Stimulated activated CD4-positive, alpha-beta T cell treated with anti-CD3 and anti-CD28 coated beads, Interleukin-4, amount 100 ng/mL, for 48 hours (primary cell): ENCODE measurements at regions not wholly inside any gene's neighbourhood (a gene's known extent, or its start where the extent isn't known, plus 50 kb on each side); places are given as distances from the start of the nearest gene placed in this dataset.

Source experiments
- DNase-seq, 2 donors: peaks; one replicate each; pipeline ENCODE4 v3.0.0-alpha.2; 2020; ENCODE audit warnings: low read depth in 2 of 2

DNA sequence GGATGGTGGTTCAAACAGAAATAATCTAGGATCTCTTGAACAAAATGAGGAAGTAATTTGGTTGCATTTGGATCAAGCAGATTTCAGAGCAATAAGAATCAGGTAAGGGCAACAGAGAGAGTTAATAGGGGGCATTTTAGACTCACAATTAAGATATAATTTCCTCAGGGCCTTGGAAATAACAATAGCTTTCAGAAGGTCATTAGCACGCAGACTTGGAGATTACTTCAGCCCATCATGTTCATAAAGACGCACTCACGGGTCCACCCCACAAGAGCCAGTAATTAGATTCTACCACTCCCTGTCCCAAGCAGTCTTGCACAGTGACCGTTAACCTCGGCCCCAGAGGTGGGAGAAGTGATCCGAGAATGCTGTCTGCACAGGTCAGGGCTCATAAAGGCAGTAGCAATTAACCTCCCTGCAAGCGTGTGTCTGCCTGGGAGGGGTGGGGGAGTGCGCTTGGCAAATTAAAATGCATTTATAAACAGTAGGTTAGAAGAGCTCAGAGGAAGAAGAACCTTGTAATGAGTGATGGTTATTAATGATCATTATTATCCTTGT lies 125.7 kb upstream of the CCDC196 start:
- no peak for DNase-seq

DNA sequence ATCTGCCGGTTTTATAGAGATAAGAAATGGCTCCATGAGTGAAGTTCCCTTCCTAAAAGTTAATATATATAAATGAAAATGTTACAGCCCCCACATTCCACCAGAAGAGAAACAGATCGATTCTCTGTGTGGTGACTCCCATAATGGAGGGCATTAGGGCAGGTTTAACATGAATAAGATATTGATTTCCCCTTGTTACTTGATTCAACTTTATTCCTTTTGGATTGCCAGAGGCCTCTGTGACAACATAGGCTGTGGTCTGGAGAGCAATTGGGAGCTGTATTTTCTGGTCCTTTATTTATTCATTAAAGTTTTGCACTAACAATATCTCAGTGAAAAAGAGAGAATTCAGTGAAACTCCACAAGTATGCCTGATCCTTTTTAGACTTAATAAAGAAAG lies 125.2 kb upstream of the CCDC196 start:
- DNase-seq = no peak

DNA sequence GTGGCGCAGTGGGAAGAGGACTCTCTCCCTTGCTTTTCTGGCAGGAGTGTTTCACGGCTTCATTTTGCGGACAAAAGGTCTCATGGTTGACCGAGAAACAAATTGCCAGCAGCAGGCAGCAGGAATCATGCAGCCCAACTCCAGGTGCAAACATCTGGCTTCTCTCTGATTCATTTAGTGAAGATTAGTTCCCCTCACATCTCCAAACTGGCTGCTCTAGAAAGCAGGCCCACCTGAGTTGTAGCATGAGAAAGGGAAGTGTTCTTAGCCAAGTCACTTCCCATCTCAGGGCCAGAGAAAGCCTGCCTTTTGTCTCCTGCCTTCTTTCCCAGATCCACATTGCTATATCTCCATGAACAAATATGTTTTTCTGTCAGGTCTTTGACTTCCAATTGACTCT lies 120.8 kb upstream of the CCDC196 start:
- no peak for DNase-seq

DNA sequence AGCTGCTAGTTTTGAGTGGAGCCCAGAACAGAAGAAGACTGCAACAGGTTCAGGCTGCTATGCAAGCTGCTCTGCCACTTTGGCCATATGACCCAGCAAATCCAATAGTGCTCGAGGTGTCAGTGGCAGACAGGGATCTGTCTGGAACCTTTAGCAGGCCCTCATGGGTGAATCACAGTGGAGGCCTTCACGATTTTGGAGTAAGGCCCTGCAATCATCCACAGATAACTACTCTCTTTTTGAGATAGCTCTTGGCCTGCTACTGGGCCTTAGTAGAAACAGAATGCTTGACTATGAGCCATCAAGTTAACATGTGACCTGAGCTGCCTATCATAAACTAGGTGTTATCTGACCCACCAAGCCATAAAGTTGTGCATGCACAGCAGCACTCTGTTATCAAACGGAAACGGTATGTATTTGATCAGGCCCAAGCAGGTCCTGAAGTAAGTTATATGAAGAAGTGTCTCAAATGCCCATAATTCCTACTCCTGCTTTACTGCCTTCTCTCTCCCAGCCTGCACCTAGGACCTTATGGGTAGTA lies 116.9 kb upstream of the CCDC196 start:
- no peak for DNase-seq

DNA sequence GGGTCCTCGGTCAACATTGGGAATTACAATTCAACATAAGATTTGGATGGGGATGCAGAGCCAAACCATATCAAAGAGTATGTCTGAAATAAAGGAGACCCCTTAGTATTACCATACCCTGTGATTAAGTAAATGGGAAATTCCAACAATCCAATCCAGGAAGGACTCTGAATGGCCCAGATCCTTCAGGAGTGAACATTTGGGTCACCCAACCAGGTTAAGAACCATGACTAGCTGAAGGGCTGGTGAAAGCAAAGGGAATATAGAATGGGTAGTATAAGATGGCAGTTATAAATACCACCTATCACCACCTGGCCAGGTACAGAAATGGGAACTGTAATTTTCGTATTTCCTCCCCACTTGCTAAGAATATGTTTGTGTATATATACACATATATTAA lies 114.4 kb upstream of the CCDC196 start:
- DNase-seq = no peak

DNA sequence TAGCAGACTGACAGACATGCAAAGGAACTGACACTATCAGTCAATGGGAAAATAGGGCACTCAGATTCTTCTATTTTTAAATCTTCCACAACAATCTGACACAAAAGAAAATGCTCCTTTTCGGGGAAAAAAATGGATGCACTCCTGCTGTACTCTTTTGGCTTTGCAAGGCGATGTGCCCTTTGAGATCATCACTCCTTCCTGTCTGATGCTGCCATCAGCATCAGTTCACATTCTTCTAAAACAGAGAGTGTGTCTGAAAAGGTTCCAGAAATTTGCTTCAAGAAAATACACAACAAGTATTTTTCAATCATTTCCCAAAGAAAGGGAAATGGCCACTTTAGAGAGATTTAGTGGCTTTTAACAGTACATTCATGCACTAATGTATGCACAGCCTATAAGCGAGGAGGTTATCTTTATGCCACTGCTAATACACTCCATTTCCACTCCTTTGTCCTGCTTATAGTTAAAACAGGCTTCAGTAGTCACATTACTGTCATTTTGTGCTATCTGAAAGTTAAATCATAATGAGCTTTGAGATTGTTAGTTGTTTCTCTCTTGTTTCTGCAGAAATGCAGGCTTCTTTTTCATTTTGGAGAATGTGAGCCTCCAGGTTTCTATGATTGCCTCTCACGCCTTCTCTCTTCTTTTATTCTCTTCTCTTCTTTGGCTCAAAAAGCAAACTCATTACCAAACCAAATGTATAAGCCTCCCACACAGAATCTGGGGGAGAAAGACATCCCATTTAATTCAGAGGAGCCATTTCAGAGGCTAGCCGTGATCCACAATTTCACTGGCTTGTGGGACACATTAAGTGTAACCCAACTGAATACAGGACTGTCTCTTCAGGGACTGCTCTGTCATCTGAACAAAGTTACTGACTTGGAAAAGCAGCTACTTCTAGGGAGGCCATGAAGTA lies 110.9 kb upstream of the CCDC196 start:
- DNase-seq = no peak

DNA sequence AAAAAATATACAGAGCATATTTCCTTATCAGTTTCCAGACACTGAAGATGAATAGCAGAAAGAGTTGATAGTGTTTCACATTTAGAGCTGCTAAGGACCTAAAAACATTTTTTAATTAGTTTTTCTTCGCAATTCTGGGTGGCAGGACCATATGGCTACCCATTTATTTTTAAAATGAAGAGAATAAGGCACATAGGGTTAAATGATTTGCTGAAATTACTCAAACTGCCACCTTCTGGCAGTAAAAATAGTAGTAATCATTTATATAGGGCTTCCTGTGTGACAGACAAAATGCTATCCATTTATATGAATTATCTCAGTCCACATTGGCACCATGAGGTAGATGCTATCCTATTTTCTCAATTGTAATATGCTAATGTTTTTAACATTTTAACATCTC lies 108.6 kb upstream of the CCDC196 start:
- no peak for DNase-seq

DNA sequence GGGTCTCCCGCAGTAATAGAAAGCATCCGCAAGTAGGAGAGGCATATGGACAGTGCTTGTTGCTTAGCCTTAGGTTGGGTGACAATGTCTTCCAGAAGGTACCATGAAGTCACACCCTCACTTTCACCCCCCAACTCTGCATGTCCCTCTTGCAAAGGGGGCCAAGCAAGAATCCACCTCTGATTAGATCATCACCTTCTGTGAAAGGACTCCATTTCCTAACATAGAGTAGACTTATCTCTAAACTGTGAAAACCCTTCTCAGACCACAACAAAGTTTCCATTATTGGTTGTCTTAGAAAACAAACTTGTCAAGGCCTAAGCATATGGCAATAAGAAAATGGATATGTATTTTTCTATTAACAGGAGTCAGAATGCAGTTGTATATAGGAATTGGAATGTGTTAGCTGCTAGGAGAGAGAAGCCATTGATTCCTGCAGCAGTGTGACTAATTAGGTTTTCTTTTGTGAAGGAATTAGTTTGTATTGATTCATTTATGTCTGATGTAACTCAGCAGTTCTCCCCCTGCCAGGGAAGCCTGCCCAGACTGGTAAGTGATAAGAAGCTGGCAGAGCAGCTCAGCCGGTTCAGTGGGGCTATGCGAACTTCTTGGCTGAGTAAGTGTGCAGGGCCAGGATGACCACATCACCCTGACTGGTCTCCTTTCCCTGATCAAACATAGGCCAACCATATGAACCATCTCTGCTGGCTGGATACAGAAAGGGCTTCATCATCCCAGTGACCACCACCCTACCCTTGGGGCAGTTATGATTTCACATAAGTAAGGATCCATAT lies 107.3 kb upstream of the CCDC196 start:
- no peak for DNase-seq

DNA sequence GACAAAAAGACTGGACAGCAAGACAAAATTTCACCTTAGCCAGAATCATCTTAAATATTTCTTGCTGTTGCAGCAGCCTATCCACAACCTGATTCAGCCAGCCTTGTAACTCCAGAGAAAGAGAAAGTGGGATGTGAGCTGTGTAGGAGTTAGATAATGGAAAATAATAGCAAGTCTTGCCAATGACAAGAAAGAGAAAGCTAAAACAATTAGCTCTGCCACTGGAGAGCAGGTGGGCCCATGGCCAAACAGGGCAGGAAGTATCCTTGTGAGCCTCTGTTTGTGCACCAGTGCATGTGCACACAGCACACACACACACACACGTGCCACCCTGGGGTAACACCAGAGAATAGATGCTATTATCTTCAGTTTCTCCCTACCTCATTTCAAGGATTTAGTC lies 106.0 kb upstream of the CCDC196 start:
- no peak for DNase-seq

DNA sequence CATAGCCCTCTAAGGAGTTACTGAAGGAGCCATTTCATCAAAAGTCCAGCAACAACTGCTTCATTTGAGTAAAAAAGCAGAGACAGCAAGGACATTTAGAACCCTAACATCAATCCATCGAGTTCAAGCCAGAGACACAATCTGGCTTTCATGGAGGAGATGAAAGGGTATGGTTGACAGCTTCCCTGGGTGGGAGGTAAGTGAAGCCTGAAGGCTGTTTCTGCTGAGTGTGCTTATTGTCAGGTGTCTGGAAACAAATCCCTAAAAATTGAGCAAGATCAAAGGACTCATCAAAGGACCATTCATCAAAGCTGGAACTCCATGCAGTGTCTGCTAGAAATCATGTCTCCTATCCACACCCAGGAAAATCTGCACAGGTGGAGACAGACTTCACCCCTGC lies 104.4 kb upstream of the CCDC196 start:
- no peak for DNase-seq

DNA sequence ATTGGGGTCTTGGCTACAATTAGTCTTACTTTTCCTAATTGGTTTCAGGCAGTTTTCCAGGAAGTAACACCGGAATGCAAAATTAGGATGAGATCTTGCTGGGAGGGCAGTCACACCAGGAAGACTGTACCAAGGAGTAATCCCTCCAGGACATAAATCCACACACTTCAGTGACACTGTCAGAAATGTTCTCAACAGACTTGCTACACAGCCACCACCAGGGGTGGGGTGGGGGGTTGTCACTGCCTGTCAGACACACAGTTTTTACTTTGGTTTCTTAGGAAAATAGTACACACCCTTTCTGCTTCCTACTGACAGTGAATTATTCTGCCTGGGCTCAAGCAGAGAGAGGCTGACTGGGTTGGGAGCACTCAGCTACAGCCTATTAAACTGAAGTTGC lies 102.9 kb upstream of the CCDC196 start:
- DNase-seq = no peak

DNA sequence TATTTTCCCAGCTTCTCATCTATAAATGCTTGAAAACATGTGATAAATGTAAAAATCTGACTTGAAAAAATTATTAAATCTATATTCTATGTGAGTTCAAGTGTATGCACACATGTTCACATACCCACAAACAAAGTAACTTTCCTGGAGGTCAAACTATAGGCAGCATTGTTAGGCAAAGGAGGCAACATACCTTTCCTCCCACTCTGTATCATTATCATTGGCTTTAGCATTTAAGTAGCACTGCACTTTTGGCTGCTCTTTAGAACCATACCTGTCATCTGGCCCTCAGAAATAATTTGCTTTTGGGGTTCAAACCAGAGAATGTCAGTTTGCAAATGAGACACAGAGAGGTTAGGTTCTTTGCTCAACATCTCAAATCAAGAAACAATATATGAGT lies 102.4 kb upstream of the CCDC196 start:
- DNase-seq = no peak

DNA sequence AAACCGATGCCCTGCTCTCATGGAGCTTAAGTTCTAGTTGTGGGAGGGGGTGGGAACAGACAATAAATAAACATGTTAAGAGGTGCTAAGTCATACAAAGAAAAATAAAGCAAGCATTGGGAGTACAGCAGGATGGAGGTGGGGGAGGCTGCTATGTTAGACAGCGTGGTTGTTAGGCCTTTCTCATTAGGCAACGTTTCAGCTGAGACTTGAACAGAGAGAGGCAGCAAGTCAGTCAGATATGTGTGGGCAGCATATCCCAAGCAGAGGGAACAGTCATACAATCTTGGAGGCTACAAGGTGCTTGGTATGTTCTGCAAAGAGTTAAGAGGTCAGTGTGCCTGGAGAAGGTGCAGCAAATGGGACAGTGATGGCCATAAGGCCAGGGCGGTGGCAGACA lies 97.7 kb upstream of the CCDC196 start:
- DNase-seq = no peak

DNA sequence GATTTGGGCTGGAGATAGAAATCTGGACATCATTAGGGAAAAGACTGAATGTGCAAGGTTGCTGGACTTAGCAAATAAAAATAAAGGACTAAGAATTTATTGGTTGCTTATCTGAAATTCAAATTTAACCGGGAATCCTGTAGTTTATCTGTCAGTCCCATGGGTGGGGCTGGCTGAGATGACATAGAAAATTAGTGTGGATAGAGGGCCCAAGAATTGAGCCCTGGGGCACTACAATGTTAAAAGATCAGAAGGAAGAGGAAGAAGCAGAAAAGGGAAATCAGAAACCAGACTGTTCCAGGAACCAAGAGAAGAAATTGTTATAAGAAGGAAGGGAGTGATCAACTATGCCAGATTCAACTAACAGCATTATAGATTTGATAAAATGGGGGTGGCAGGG lies 96.7 kb upstream of the CCDC196 start:
- no peak for DNase-seq

DNA sequence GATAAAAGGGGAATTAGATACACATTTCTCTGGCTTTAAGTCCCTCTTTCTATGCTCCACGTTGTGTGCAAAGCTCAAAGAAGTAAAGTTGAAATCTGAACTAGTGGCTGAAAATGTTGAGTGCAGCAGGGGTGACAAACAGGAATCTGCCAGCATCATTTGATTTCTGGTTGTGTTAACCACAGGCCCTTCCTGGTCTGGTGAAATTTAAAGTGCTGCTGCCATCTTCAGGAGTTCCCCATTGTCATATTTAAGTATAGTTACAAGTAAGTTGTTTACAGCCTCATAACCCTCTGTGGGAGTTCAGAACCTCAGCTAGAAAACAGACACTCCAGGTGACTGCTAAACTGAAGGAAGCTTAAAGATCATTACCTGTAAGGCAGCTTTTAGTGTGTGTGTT lies 90.9 kb upstream of the CCDC196 start:
- no peak for DNase-seq

DNA sequence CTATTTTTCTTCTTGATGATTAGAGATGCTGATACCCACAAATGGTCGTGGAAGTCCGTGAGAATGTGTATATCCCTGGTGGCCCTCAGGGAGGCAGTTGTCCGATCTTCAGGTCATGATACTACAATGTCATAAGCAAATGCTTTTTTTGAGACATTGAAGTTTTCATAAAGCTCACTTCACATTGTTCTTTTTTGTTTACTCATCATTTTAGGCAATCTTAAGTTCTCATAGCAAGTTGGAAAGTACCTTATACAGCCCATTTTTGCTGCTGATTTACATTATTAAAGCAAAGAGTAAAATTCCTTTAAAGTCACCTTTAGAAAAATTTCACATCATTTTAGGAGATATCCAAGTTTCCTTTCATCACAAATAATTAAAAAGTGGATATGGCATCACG lies 90.0 kb upstream of the CCDC196 start:
- DNase-seq = no peak

DNA sequence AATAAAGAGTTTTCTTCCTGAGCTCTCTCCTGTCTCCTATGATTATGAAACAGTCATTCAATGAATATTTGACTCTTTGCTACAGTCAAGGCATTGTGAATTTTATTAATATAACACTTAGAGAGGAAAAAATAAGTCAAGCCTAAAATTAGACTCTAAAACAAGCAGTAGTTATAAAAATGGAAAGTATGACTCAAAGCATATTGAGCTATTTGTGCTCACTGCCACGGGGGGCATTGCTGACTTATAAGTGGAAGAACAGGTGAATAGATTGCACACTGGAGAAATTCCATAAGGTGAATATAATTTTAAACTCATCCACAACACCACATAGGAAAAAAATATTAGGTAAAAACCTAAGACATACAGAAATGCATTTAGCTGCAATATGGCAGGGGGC lies 87.7 kb upstream of the CCDC196 start:
- no peak for DNase-seq

DNA sequence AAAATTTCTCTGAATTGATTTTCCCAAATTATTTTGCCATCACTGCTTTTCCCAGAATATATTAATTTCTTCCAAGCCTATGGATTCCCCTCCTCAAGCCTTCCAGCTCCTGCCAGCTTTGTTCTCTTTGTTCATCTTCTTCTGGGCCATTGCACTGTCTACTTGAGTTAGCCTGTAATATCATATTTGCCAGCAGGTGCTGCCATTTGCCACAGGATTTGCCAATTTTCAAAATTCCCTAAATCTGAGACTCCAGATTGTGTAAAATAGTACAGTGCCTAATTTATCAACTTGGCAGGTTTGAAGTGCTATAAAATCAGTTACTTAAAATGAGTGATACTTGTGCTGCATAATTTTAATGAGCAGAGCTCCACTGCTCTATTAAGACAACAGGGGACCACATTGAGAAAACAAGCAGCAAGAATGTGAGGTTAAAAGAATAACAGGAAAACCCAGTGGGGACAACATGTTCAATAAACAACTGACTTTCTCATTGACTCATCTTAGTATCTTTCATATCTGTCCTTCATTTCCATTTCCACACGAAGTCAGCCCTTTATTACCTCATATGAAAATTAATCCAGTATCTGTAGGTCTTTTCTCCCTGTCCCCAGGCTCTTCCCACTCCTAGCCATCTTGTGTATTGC lies 84.6 kb upstream of the CCDC196 start:
- no peak for DNase-seq

DNA sequence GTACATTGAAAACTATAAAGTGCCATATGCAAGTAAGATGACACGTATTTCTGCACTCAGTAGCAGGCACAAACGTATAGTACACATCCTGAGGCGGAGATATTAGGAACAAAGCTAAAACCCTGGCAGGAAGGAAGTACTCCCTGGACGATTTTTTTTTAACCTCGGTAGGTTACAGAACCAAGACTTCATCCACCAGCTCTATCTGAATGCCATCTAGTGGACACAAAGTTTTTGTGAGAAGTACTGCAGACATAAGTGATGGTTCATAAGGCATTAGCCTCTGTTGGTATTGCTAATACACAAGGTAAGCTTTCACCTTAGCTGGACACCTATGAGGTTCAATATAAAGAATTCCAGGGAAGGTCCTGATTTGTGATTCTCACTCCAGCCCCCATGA lies 83.0 kb upstream of the CCDC196 start:
- no peak for DNase-seq

DNA sequence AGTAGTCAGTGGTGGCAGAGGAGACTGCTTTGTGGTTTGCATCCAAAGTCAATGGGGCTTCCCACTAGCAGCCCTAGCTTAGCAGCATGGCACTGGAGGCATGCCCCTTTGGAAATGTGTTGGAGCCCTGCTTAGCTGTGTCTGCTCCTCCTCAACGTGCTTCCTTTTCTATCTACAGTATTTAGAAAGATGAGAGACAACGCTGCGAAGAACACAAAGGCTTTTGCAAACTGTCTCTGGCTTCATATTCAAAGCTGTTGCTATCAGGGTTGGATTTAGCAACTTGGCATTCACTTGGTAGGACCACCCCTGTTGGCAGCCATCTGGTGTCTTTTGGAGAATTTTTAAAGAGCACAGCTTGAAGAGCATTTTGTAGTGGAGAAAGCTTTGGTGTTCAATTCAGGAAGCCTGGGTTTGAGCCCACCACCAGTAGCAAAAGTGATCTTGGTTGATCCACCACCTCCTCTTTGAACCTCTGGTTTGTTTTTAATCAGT lies 82.1 kb upstream of the CCDC196 start:
- DNase-seq = no peak

DNA sequence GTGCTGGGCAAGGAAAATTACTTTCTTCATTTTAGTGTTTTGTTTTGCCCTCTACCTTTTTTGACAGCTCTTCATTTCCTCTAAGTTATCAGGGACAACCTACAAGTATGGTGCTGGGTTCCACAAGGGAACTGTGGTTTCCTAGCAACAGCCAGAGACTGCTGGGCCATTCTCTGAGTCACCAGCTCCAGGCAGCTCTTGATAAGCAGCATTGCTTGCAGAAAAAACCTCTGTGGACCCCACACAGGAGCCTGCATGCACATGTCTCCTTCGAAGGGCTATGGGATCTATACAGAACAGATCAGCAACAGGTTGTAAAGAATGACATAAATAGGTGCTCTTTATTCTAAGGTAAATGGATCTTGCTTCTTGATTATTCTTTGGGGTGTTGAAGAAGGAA lies 81.0 kb upstream of the CCDC196 start:
- DNase-seq = no peak

DNA sequence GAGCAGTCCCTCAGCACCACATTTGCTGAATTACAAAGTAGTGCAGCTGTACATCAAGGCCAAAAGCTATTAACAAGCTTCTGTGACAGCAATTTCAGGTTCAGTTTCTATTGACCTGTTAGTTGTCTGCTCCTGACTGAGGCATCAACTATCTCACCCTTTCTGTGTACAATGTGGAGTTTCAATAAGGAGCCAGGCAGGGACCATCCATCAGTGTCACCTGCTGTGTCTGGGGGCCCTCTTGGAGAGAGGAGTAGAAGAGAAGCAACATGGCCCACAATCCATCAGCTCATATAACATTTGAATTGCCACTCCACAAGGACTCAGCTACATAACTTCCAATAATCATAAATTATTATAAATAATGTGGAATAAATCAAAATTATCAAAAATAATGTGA lies 72.3 kb upstream of the CCDC196 start:
- DNase-seq = no peak
